KMS-11 (cell line): ENCODE measurements at regions not wholly inside any gene's neighbourhood (a gene's known extent, or its start where the extent isn't known, plus 50 kb on each side); places are given as distances from the start of the nearest gene placed in this dataset.

ENCODE experiments used
- H2AFZ ChIP-seq: fragments of 200-600 bp; sonication (generic); 2 replicates; pipeline ENCODE4 v1.6.1; 2016; ENCODE audit warnings: antibody characterized with exemption, mixed run types, low read depth
- H3K27ac ChIP-seq: fragments of 200-600 bp; sonication (generic); 2 replicates; pipeline ENCODE4 v1.6.1; 2016; ENCODE audit warnings: mild to moderate bottlenecking, mixed run types
- H3K27me3 ChIP-seq: fragments of 200-600 bp; sonication (generic); 2 replicates; pipeline ENCODE4 v1.6.1; 2017; ENCODE audit warnings: mild to moderate bottlenecking, low read depth, mixed run types, moderate library complexity; ENCODE audit not compliant: insufficient read depth
- H3K36me3 ChIP-seq: fragments of 200-600 bp; sonication (generic); 2 replicates; pipeline ENCODE4 v1.6.1; 2017; ENCODE audit warnings: mild to moderate bottlenecking, mixed run types; ENCODE audit not compliant: insufficient read depth
- H3K4me1 ChIP-seq: fragments of 200-600 bp; sonication (generic); 2 replicates; pipeline ENCODE4 v1.6.1; 2016; ENCODE audit warnings: mild to moderate bottlenecking, low read depth, mixed run types; ENCODE audit not compliant: poor library complexity, severe bottlenecking
- H3K4me2 ChIP-seq: fragments of 200-600 bp; sonication (generic); 2 replicates; pipeline ENCODE4 v1.7.0; 2016; ENCODE audit warnings: mild to moderate bottlenecking, mixed run types
- H3K4me3 ChIP-seq: fragments of 200-600 bp; sonication (generic); IDR thresholded peaks from 2 replicates; pipeline ENCODE4 v1.6.1; 2017; ENCODE audit warnings: low read depth, low read length, mixed read lengths; ENCODE audit not compliant: insufficient read depth
- H3K79me2 ChIP-seq: fragments of 200-600 bp; sonication (generic); 2 replicates; pipeline ENCODE4 v1.6.1; 2016; ENCODE audit warnings: low read depth, mixed run types; ENCODE audit not compliant: insufficient read depth
- H3K9ac ChIP-seq: fragments of 200-600 bp; sonication (generic); 2 replicates; pipeline ENCODE4 v1.6.1; 2016; ENCODE audit warnings: mild to moderate bottlenecking, mixed run types
- H4K20me1 ChIP-seq: fragments of 200-600 bp; sonication (generic); 2 replicates; pipeline ENCODE4 v1.6.1; 2016; ENCODE audit warnings: mild to moderate bottlenecking, mixed run types; ENCODE audit not compliant: insufficient read depth
- CTCF ChIP-seq: fragments of 200-600 bp; sonication (generic); conservative IDR thresholded peaks from 2 replicates; pipeline ENCODE4 v1.6.1; 2017; ENCODE audit warnings: low read depth, mild to moderate bottlenecking, antibody characterized with exemption, low read length, moderate library complexity, mixed read lengths

- Histone ChIP-seq H3K79me2 (no peaks in the 10 kb centered on the region), H3K27me3 (no peaks in the 10 kb centered on the region), H3K4me2 (no peak overlapping the region), H3K27ac (no peak overlapping the region), H2AFZ (no peak overlapping the region), H3K9ac (no peak overlapping the region), H4K20me1 (no peaks in the 10 kb centered on the region), H3K4me3 (no peak overlapping the region), H3K36me3 (no peaks in the 10 kb centered on the region), H3K4me1 (no peaks in the 10 kb centered on the region)
- no peak for TF ChIP-seq CTCF
Measured at GRCh38 chr6:71656121-71656520, 230.2 kb upstream of the RIMS1 start.

GRCh38 chr6:71665931-71666330, 220.4 kb upstream of the RIMS1 start:
- H3K27ac ChIP-seq: no peak overlapping the region
- no peak overlapping the region for H3K9ac ChIP-seq
- no peak overlapping the region for H2AFZ ChIP-seq
- H4K20me1 ChIP-seq: no peaks in the 10 kb centered on the region
- no peaks in the 10 kb centered on the region for H3K36me3 ChIP-seq
- H3K4me2 ChIP-seq: no peak overlapping the region
- H3K4me1 ChIP-seq: no peaks in the 10 kb centered on the region
- TF ChIP-seq CTCF: no peak
- H3K79me2 ChIP-seq: no peaks in the 10 kb centered on the region
- no peaks in the 10 kb centered on the region for H3K27me3 ChIP-seq
- H3K4me3 ChIP-seq: no peak overlapping the region

- Histone ChIP-seq H3K36me3 (no peaks in the 10 kb centered on the region), H3K9ac (no peak overlapping the region), H3K4me1 (no peaks in the 10 kb centered on the region), H3K27me3 (no peaks in the 10 kb centered on the region), H3K4me2 (no peak overlapping the region), H3K4me3 (no peak overlapping the region), H3K79me2 (no peaks in the 10 kb centered on the region), H3K27ac (no peak overlapping the region), H2AFZ (no peak overlapping the region), H4K20me1 (no peaks in the 10 kb centered on the region)
- TF ChIP-seq CTCF: no peak
Measured at GRCh38 chr6:71672876-71673275, 213.5 kb upstream of the RIMS1 start.

GRCh38 chr6:71675386-71675785, 211.0 kb upstream of the RIMS1 start:
- no peak overlapping the region for H3K4me3 ChIP-seq
- no peaks in the 10 kb centered on the region for H3K27me3 ChIP-seq
- H3K27ac ChIP-seq: no peak overlapping the region
- no peak for TF ChIP-seq CTCF
- no peaks in the 10 kb centered on the region for H4K20me1 ChIP-seq
- H3K79me2 ChIP-seq: no peaks in the 10 kb centered on the region
- H3K9ac ChIP-seq: no peak overlapping the region
- no peak overlapping the region for H2AFZ ChIP-seq
- H3K4me2 ChIP-seq: no peak overlapping the region
- no peaks in the 10 kb centered on the region; the same call in 1 of the 2 replicates for H3K36me3 ChIP-seq
- no peaks in the 10 kb centered on the region for H3K4me1 ChIP-seq
